CD4-positive, alpha-beta T cell treated with Interleukin-15 for 4 hours (primary cell): ENCODE measurements at regions not wholly inside any gene's neighbourhood (a gene's known extent, or its start where the extent isn't known, plus 50 kb on each side); places are given as distances from the start of the nearest gene placed in this dataset.
"Not testable (repeated sequence)": the region's sequence is repeated elsewhere in the genome, so short reads cannot be mapped to it uniquely, and the experiment has no call there.

ENCODE experiments used
- DNase-seq: peaks from one replicate; pipeline ENCODE4 v3.0.0-alpha.2; 2020; ENCODE audit warnings: low spot score

DNA sequence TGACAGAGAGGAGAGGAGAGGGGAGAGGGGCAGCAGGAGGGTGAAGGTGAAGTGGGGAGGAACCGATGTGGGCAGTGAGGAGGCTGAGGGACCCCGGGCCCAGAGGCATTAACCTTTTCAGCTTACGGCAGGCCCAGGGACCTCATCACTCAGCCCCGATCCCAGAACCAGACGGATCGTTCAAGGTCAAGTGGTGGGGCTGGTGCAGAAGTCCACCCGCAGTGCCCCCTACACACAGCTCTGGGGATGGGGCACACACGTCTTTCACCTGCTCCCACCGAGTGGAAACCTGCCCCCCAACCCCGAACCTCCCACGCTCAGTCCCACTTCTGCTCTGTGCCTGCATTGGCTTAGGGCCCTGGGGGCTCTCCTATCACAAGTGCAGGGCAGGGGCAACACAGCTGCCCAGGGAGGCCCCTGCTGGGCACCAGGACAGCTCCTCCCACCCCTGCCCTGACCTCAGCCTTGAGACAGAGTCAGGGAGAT lies 81.9 kb upstream of the GOLGA6L4 start:
- DNase-seq = not testable (repeated sequence)

GRCh38 chr15:84154314-84154713 lies 81.3 kb upstream of the GOLGA6L4 start:
- DNase-seq = not testable (repeated sequence)

DNA sequence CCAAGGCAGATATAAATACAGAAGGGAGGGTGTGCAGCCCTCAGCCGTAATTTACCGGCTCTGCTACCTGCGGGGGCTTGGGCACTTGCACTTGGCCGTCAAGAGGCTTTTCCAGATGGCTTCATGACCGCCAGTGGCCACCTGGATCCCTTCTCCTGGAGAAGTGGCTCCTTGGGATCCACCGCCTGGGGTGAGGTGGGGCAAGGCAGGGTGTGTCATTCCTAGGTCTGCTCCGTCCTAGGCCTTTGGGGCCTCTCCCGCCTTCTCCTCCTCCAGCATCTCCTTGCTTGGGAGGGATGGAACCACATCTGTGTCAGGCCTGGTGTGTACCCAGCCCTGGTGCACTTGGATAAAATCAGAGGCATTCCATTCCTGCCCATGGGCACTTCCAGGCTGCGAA lies 80.8 kb upstream of the GOLGA6L4 start:
- DNase-seq = not testable (repeated sequence)

DNA sequence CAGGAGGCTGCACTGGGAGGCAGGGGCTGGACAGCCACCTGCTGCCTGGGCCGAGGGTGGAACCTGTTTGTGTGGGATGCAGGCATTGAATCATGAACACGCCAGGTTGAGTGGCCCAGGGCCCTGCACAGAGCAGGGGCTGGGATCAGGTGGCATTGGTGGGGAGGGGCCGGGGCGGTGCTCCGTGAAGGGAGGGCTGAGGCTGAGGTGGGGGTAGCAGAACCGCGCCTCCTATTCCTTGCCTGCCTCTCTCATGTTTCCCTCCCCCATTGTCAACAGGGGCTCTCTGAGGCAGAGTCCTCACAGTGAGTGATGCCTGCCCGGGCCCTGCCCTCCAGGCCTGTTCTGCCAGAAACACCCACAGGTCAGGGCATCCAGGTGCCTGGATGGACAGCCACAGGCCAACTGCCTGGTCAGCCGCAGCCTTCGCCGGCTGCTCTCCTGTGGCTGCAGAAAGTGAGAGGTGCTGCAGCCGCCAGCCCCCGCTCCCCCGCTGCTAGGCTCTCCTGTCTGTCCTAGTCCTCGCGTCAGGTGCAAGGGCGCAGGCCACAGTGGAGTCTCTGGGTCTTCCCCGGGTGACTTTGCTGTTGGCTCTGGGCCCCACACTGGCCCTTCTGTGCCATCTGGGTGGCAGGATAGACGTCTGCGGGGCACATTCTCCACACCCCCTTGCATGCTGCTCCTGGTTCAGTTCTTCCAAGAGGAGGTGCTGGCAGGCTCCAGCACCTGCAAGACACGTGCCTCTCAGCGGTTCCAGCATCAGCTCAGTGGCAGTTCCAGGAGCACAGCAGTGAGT lies 79.6 kb upstream of the GOLGA6L4 start:
- not testable (repeated sequence) for DNase-seq

DNA sequence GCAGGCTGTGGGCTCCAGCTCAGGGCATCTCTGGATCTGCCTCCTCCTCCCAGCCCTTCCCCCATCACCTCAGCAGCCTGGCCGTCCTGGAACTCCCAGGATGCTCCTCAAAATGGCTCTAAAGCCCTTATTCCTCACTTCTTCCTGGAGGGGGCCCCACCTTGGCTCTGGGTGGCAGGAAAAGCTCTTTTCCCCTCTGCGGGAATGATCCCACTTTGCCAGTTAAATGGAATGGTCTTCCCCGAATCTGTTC lies 79.1 kb upstream of the GOLGA6L4 start:
- not testable (repeated sequence) for DNase-seq

DNA sequence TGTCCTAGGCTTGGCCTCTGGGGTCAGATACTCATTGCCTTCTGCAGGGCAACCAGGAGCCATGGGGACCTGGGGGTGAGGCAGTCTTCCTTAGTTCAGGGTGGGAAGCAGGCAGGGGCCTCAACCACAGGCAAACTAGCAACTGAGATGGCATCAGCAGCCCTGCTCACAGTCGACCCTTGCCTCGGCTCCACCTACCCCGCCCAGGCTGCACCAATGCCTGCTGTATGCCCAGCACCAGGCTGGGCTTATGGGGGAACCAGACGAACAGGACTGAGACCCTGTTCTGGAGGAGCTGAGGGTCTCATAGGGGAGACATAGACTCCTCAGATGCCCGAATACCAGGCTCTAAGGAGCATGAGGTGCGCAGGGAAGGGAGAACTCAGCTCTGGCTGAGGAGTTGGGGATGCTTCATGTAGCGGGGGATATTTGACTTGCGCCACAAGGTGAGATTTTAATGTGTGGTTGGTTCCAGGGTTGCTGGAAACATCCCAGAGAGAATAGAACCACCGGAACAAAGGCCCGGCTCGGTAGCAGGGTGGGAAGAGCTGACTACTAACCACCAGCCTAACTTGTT lies 78.4 kb upstream of the GOLGA6L4 start:
- DNase-seq = not testable (repeated sequence)

- not testable (repeated sequence) for DNase-seq
Measured at GRCh38 chr15:84157857-84158256, 77.7 kb upstream of the GOLGA6L4 start.

- DNase-seq = not testable (repeated sequence)
Measured at GRCh38 chr15:84159346-84160269, 76.0 kb upstream of the GOLGA6L4 start.

GRCh38 chr15:84164423-84165292 lies 70.9 kb upstream of the GOLGA6L4 start:
- not testable (repeated sequence) for DNase-seq

GRCh38 chr15:84170029-84170428 lies 65.5 kb upstream of the GOLGA6L4 start:
- not testable (repeated sequence) for DNase-seq

- not testable (repeated sequence) for DNase-seq
Measured at GRCh38 chr15:84173231-84173610, 62.4 kb upstream of the GOLGA6L4 start.
